ENCODE measurements at regions not wholly inside any gene's neighbourhood (a gene's known extent, or its start where the extent isn't known, plus 50 kb on each side); places are given as distances from the start of the nearest gene placed in this dataset.

GRCh38 chr10:31121757-31122577 lies 90.3 kb upstream of the ZNF438 start:
- TF ChIP-seq CTCF (IDR thresholded peaks at IDR 0.05) (no peak), ZFX (IDR thresholded peaks at IDR 0.05; ENCODE audit: borderline replicate concordance) (no peak)

All from 22Rv1 (cell line).